Kidney epithelial cell (primary cell): ENCODE measurements at regions not wholly inside any gene's neighbourhood (a gene's known extent, or its start where the extent isn't known, plus 50 kb on each side); places are given as distances from the start of the nearest gene placed in this dataset.

Experiments
- DNase-seq: peaks from one replicate; pipeline ENCODE4 v3.0.0-alpha.2; 2010; ENCODE audit warnings: low read depth
- H3K27me3 ChIP-seq: 2 replicates; pipeline ENCODE4 v1.6.0; 2011; ENCODE audit warnings: low read length; ENCODE audit not compliant: control insufficient read depth, insufficient read depth
- H3K36me3 ChIP-seq: 2 replicates; pipeline ENCODE4 v1.5.1; 2011; ENCODE audit warnings: low read length; ENCODE audit not compliant: control insufficient read depth, insufficient read depth
- H3K4me3 ChIP-seq: 2 replicates; pipeline ENCODE4 v1.5.1; 2011; ENCODE audit warnings: low read depth, mild to moderate bottlenecking, control low read depth, low read length
- TF ChIP-seq, protein P1 (sequence below): IDR thresholded peaks from 2 replicates; pipeline ENCODE4 v1.5.1; 2011; ENCODE audit warnings: mild to moderate bottlenecking, moderate library complexity, low read length, control low read depth, inconsistent platforms; ENCODE audit not compliant: insufficient read depth, poor library complexity, severe bottlenecking

DNA sequence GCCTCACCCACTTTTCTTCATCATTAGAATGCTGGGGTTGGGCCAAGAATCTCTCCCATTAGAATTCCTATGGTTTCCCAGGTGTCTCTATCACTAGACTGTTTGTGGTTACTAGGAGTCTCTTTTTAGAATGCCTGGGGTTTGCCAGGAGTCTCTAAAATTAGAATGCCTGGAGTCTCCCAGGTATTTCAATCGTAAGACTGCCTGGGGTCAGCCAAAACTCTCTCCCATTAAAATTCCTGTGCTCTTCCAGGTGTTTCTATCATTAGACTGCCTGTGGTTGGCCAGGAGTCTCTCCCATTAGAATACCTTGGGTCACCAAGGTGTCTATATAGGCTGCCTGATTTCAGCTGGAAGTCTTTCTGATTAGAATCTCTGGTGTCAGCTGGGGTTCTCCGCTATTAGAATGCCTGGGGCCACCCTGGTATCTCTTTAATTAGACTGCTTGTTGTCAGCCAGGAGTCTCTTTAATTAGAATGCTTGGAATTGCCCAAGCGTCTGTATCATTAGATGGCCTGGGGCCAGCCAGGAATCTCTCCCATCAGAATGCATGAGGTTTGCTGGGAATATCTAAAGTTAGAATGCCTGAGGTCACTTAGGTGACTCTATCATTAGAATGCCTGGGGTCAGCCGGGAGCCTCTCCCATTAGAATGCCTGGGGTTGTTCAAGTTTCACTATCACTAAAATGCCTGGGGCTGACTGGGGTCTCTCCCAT lies 1479.2 kb downstream of the UQCRFS1 start:
- Histone ChIP-seq H3K36me3 (no peaks in the 10 kb centered on the region), H3K4me3 (no peak overlapping the region), H3K27me3 (no peaks in the 10 kb centered on the region)
- TF ChIP-seq, protein P1, sequence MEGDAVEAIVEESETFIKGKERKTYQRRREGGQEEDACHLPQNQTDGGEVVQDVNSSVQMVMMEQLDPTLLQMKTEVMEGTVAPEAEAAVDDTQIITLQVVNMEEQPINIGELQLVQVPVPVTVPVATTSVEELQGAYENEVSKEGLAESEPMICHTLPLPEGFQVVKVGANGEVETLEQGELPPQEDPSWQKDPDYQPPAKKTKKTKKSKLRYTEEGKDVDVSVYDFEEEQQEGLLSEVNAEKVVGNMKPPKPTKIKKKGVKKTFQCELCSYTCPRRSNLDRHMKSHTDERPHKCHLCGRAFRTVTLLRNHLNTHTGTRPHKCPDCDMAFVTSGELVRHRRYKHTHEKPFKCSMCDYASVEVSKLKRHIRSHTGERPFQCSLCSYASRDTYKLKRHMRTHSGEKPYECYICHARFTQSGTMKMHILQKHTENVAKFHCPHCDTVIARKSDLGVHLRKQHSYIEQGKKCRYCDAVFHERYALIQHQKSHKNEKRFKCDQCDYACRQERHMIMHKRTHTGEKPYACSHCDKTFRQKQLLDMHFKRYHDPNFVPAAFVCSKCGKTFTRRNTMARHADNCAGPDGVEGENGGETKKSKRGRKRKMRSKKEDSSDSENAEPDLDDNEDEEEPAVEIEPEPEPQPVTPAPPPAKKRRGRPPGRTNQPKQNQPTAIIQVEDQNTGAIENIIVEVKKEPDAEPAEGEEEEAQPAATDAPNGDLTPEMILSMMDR = no peak
- no peak for DNase-seq

- no peak overlapping the region for H3K4me3 ChIP-seq
- TF ChIP-seq, protein P1 = no peak
- H3K36me3 ChIP-seq = no peaks in the 10 kb centered on the region
- no peak for DNase-seq
- H3K27me3 ChIP-seq = no peaks in the 10 kb centered on the region
Observed at GRCh38 chr19:27729332-27729731, 1483.6 kb downstream of the UQCRFS1 start.

- Histone ChIP-seq H3K36me3 (no peaks in the 10 kb centered on the region), H3K4me3 (no peak overlapping the region), H3K27me3 (no peaks in the 10 kb centered on the region)
- DNase-seq = no peak
- TF ChIP-seq, protein P1 = no peak
Observed at GRCh38 chr19:27722625-27723024, 1490.3 kb downstream of the UQCRFS1 start.

- Histone ChIP-seq H3K27me3 (no peaks in the 10 kb centered on the region), H3K36me3 (no peaks in the 10 kb centered on the region), H3K4me3 (no peak overlapping the region)
- no peak for DNase-seq
- TF ChIP-seq, protein P1 = no peak
Observed at GRCh38 chr19:27720155-27720554, 1492.8 kb downstream of the UQCRFS1 start.

- Histone ChIP-seq H3K36me3 (no peaks in the 10 kb centered on the region), H3K27me3 (no peaks in the 10 kb centered on the region), H3K4me3 (no peak overlapping the region)
- TF ChIP-seq, protein P1 = no peak
- DNase-seq = no peak
Observed at GRCh38 chr19:27719034-27719433, 1493.9 kb downstream of the UQCRFS1 start.

GRCh38 chr19:27718234-27718633 lies 1494.7 kb downstream of the UQCRFS1 start:
- DNase-seq = no peak
- no peak overlapping the region for H3K4me3 ChIP-seq
- no peaks in the 10 kb centered on the region for H3K36me3 ChIP-seq
- TF ChIP-seq, protein P1 = no peak
- H3K27me3 ChIP-seq = no peaks in the 10 kb centered on the region
